Bronchial epithelial cell (primary cell): ENCODE measurements at regions not wholly inside any gene's neighbourhood (a gene's known extent, or its start where the extent isn't known, plus 50 kb on each side); places are given as distances from the start of the nearest gene placed in this dataset.

Experiments used
- DNase-seq: peaks from one replicate; pipeline ENCODE4 v3.0.0-alpha.2; 2010; ENCODE audit warnings: low read depth
- FAIRE-seq: peaks from 2 replicates; lab custom pipeline; 2011; peaks lifted over from hg19 to GRCh38; lab: Jason Lieb, UNC
- H3K27me3 ChIP-seq: 2 replicates; pipeline ENCODE4 v1.5.1; 2011; ENCODE audit warnings: low read length; ENCODE audit not compliant: control insufficient read depth, insufficient read depth
- H3K36me3 ChIP-seq: 2 replicates; pipeline ENCODE4 v1.5.1; 2011; ENCODE audit warnings: low read length; ENCODE audit not compliant: control insufficient read depth, insufficient read depth
- H3K4me3 ChIP-seq: 2 replicates; pipeline ENCODE4 v1.5.1; 2011; ENCODE audit warnings: mild to moderate bottlenecking, low read depth, low read length, control low read depth
- TF ChIP-seq, protein P1 (sequence below): IDR thresholded peaks from 2 replicates; pipeline ENCODE4 v1.5.1; 2011; ENCODE audit warnings: mild to moderate bottlenecking, moderate library complexity, low read length, control low read depth, inconsistent platforms; ENCODE audit not compliant: insufficient read depth, severe bottlenecking

DNA sequence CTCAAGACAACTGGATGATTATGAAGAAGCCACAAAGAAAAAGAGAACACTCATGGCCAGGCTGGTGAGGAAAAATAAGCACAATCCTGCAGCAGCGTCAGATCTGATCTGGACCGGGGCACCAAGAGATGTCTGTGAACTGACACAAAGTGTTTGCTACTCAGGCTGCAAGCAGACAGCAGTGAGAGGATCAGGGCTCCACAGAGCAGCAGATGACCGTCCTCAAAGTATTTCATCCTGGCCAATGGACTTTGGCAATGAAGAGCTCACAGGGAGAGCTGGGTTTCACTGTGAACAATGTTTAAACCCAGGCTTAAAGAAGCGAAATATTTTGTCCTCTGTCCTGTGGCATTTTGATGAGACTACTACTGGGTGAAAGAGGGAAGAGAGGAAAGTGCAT is 299.2 kb downstream of the GPATCH2 start:
- no peak for DNase-seq
- no peaks in the 10 kb centered on the region for H3K36me3 ChIP-seq
- H3K4me3 ChIP-seq = no peak overlapping the region
- TF ChIP-seq, protein P1, sequence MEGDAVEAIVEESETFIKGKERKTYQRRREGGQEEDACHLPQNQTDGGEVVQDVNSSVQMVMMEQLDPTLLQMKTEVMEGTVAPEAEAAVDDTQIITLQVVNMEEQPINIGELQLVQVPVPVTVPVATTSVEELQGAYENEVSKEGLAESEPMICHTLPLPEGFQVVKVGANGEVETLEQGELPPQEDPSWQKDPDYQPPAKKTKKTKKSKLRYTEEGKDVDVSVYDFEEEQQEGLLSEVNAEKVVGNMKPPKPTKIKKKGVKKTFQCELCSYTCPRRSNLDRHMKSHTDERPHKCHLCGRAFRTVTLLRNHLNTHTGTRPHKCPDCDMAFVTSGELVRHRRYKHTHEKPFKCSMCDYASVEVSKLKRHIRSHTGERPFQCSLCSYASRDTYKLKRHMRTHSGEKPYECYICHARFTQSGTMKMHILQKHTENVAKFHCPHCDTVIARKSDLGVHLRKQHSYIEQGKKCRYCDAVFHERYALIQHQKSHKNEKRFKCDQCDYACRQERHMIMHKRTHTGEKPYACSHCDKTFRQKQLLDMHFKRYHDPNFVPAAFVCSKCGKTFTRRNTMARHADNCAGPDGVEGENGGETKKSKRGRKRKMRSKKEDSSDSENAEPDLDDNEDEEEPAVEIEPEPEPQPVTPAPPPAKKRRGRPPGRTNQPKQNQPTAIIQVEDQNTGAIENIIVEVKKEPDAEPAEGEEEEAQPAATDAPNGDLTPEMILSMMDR = no peak
- H3K27me3 ChIP-seq = no peaks in the 10 kb centered on the region
- peak; percentile 50 for FAIRE-seq

DNA sequence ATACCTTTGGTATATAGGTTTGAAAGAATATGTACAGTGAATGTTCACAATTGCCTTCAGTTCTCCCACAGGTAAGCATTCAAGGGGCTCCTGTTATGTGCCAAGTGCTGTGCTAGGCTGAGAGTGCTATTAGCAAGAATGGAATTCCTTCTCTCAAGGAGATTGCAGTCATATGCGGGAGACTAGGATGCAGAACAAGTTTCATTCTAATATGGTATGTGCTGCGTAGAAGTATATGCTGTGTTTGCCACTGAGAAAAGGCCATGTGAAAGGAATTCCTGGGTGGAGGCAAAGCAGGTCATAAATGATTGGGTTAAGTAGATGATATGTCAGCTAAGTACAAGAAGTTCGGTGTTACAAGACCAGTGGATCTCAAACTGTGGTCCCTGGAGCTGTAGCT is 303.0 kb downstream of the GPATCH2 start:
- no peaks in the 10 kb centered on the region for H3K27me3 ChIP-seq
- TF ChIP-seq, protein P1 = no peak
- no peak overlapping the region for H3K4me3 ChIP-seq
- no peak for DNase-seq
- H3K36me3 ChIP-seq = no peaks in the 10 kb centered on the region
- no peak for FAIRE-seq

DNA sequence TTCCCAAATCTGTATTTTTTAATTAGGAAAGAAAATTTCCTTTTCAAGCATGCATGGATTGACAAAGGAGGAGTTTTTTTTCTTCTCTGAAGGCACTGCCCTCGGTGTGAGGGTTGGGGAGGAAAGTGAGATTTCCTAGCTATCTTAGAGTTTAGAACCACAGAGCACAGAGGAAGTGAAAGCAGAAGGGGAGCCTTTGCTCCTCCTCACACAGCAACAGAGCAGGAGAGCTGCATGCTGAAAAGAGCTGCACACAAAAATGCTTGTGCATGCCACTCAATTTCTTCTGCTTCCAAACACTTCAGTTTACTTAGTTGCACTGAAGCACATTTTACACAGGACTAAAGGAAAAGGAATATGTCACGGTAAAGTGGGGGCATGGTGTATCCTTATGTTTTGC is 308.1 kb downstream of the GPATCH2 start:
- no peak for DNase-seq
- TF ChIP-seq, protein P1 = no peak
- Histone ChIP-seq H3K27me3 (no peaks in the 10 kb centered on the region), H3K4me3 (no peak overlapping the region), H3K36me3 (no peaks in the 10 kb centered on the region)
- no peak for FAIRE-seq

DNA sequence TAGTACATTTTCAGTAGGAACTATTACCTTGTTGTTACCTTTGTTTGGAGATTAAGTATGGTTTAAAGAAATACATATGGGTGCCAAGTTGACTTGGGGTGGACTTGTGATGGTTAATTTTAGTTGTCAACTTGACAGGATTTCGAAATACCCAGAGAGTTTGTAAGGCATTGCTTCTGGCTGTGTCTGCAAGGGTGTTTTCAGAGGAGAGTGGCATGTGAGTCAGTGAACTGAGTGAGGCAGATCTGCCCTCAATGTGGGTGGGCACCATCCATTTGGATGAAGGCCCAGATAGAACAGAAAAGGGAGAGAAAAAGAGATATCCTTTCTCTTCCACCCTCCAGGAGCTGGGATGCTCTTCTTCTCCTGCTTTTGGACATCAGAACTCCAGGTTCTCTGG is 315.5 kb downstream of the GPATCH2 start:
- peak; percentile 49 for DNase-seq
- Histone ChIP-seq H3K36me3 (no peaks in the 10 kb centered on the region), H3K27me3 (no peaks in the 10 kb centered on the region), H3K4me3 (no peak overlapping the region)
- TF ChIP-seq, protein P1 = no peak
- FAIRE-seq = no peak

DNA sequence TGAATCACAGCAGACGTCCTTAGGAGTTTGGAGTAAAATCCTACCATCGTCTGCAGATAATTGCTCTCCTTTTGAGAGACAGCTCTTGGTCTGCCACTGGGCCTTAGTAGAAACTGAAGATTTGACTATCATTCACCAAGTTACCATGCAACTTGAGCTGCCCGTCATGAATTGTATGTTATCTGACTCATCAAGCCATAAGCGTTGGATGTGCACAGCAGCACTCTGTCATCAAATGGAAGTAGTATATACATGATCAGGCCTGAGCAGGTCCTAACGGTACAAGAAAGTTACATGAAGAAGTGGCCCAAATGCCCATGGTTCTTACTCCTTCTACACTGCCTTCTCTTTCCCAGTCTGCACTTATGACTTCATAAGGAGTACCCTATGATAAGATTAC is 317.8 kb downstream of the GPATCH2 start:
- TF ChIP-seq, protein P1 = no peak
- no peak for FAIRE-seq
- Histone ChIP-seq H3K36me3 (no peaks in the 10 kb centered on the region), H3K27me3 (no peaks in the 10 kb centered on the region), H3K4me3 (no peak overlapping the region)
- DNase-seq = peak; percentile 46

DNA sequence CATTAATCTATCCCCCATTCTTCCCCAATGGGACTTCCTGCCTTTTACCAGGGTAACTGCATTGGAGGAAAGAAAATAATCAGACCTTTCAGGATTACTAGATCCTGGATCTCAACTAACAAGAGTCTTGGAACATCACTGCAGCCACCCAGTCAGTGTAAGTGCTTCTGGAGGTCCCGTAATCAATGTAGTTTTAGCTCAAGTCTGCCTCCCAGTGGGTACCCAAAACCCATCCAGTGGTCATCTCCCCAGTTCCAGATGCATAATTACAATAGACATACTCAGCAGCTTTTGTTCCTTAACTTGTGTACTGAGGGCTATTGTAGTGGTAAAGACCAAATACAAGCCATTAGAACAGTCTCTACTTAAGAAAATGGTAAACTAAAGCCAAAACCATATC is 319.1 kb downstream of the GPATCH2 start:
- DNase-seq (no peak), FAIRE-seq (no peak)
- Histone ChIP-seq H3K36me3 (no peaks in the 10 kb centered on the region), H3K27me3 (no peaks in the 10 kb centered on the region), H3K4me3 (no peak overlapping the region)
- TF ChIP-seq, protein P1 = peak; percentile 5
